GM12878 (cell line): ENCODE measurements at regions not wholly inside any gene's neighbourhood (a gene's known extent, or its start where the extent isn't known, plus 50 kb on each side); places are given as distances from the start of the nearest gene placed in this dataset.

Experiments used
- BHLHE40 ChIP-seq, 2 experiments: fragments of 450-650 bp in 1 of 2; IDR thresholded peaks; 2 replicates each; pipeline ENCODE4 v1.6.1; 2011 to 2017; ENCODE audit warnings: low read depth in 2 of 2, borderline replicate concordance in 1 of 2, improper control_type of control experiment in 1 of 2, low read length in 1 of 2, mild to moderate bottlenecking in 1 of 2
- BRCA1 ChIP-seq: IDR thresholded peaks from 2 replicates; pipeline ENCODE4 v1.6.1; 2011; ENCODE audit warnings: low read depth, low read length, improper control_type of control experiment
- CHD2 ChIP-seq: IDR thresholded peaks from 2 replicates; pipeline ENCODE4 v1.6.1; 2011; ENCODE audit warnings: low read depth, low read length, improper control_type of control experiment, borderline replicate concordance
- EGR1 ChIP-seq, 2 experiments: IDR thresholded peaks; 1 replicate in 1 of 2; 2 replicates in 1 of 2; pipeline ENCODE4 v1.6.1; 2011 to 2012; ENCODE audit warnings: low read depth in 2 of 2, low read length in 2 of 2, borderline replicate concordance in 1 of 2, mild to moderate bottlenecking in 1 of 2, moderate library complexity in 1 of 2
- EZH2 ChIP-seq: IDR thresholded peaks from 2 replicates; pipeline ENCODE4 v1.6.1; 2012; ENCODE audit warnings: low read depth, mild to moderate bottlenecking, control low read depth, inconsistent platforms, low read length, borderline replicate concordance; ENCODE audit not compliant: control insufficient read depth
- NR2C1 ChIP-seq: fragments of 450-650 bp; IDR thresholded peaks from 2 replicates; pipeline ENCODE4 v1.6.1; 2017; ENCODE audit warnings: antibody characterized with exemption, mild to moderate bottlenecking, moderate library complexity
- NR2F1 ChIP-seq: fragments of 450-650 bp; conservative IDR thresholded peaks from 2 replicates; pipeline ENCODE4 v1.6.1; 2017; ENCODE audit warnings: mild to moderate bottlenecking
- TAF1 ChIP-seq: IDR thresholded peaks from 2 replicates; pipeline ENCODE4 v1.6.1; 2011; ENCODE audit warnings: mild to moderate bottlenecking, low read depth, low read length, borderline replicate concordance
- TF ChIP-seq, protein P1 (sequence below), 3 experiments: IDR thresholded peaks in 2 of 3; conservative IDR thresholded peaks in 1 of 3; 2 replicates each; pipeline ENCODE4 v1.5.1; 2011; ENCODE audit warnings: low read depth in 3 of 3, low read length in 3 of 3, mild to moderate bottlenecking in 3 of 3, control low read depth in 2 of 3, moderate library complexity in 2 of 3, inconsistent platforms in 1 of 3, mixed read lengths in 1 of 3; ENCODE audit not compliant: control insufficient read depth in 2 of 3, insufficient read depth in 1 of 3; ENCODE audit errors: extremely low read depth in 1 of 3

DNA sequence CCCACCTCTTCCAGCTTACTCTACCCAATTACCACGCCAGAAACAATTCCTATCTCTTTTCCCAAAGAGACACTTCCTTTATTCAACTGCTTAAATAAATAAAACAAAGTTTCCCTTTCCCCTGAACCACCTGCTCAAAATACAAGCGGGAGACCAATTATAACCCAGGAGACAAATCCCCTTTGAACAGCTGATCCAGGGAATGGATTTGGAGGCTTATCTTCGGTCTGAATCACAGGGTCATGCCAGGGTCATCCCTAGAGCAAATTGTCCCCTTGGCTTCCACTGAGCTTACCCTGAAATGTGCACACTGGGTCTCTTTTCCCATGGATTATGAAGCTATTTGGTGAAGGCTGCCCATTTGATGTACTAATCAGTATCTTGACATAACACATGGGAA is 99.9 kb upstream of the JAZF1 start:
- no peak for TF ChIP-seq CHD2
- TF ChIP-seq, protein P1, sequence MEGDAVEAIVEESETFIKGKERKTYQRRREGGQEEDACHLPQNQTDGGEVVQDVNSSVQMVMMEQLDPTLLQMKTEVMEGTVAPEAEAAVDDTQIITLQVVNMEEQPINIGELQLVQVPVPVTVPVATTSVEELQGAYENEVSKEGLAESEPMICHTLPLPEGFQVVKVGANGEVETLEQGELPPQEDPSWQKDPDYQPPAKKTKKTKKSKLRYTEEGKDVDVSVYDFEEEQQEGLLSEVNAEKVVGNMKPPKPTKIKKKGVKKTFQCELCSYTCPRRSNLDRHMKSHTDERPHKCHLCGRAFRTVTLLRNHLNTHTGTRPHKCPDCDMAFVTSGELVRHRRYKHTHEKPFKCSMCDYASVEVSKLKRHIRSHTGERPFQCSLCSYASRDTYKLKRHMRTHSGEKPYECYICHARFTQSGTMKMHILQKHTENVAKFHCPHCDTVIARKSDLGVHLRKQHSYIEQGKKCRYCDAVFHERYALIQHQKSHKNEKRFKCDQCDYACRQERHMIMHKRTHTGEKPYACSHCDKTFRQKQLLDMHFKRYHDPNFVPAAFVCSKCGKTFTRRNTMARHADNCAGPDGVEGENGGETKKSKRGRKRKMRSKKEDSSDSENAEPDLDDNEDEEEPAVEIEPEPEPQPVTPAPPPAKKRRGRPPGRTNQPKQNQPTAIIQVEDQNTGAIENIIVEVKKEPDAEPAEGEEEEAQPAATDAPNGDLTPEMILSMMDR (IDR thresholded peaks at IDR 0.05 in 2 of 3, conservative IDR thresholded peaks at IDR 0.05 in 1 of 3; ENCODE audit: control insufficient read depth in 2 of 3, extremely low read depth in 1 of 3, insufficient read depth in 1 of 3, low read depth in 3 of 3, low read length in 3 of 3): no peak
- TF ChIP-seq EGR1 (IDR thresholded peaks at IDR 0.05; ENCODE audit: borderline replicate concordance in 1 of 2, low read depth in 2 of 2, low read length in 2 of 2): no peak
- TF ChIP-seq NR2F1: no peak
- no peak for TF ChIP-seq TAF1
- TF ChIP-seq EZH2: no peak
- TF ChIP-seq BHLHE40 (IDR thresholded peaks at IDR 0.05; ENCODE audit: borderline replicate concordance in 1 of 2, low read depth in 2 of 2, low read length in 1 of 2): no peak
- TF ChIP-seq BRCA1: no peak
- TF ChIP-seq NR2C1: no peak
